Effector CD4-positive, alpha-beta T cell (primary cell): ENCODE measurements at regions not wholly inside any gene's neighbourhood (a gene's known extent, or its start where the extent isn't known, plus 50 kb on each side); places are given as distances from the start of the nearest gene placed in this dataset.
"Not testable (repeated sequence)": the region's sequence is repeated elsewhere in the genome, so short reads cannot be mapped to it uniquely, and the experiment has no call there.

Experiments
- DNase-seq: peaks from one replicate; pipeline ENCODE4 v3.0.0-alpha.2; 2020

- no peak for DNase-seq
Measured at GRCh38 chr9:129544761-129545160, 76.1 kb downstream of the C9orf50 start.

DNA sequence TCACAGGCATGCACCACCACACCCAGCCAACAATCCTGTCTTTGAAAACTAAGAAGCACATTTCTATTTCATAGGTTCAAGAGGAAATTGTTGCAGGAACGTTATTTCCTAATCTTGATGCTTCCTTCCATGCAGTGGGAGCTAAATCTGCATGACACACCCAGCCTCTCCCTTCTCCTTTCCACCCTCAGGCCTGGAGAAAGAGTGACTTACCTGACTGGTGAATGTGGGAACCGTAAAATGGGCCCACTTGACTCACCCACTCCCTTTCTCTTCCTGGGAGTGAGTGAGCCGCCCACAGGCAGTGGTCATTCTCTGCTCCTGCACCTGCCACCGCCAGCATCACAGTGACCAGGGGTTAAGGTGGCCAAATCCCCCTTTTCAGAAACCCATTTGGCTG is 78.2 kb downstream of the C9orf50 start:
- no peak for DNase-seq

DNA sequence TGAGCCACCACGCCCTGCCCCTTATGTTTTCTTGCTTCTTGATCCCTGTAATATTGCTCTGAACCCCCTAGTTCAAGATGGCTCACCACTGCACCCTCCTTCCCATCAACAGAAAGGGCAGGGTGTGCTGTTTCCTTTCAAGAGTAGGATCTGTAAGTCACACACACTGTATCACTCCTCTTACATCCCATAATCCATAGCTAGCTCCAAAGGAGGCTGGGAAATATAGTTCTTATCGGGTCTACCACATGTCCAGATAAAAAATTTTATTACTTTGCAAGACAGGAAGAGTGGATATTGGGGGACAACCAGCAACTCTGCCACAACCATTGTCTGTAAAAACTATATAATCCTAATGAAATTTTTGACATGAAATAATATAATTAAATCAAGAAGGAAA is 79.6 kb downstream of the C9orf50 start:
- no peak for DNase-seq

GRCh38 chr9:129539446-129539845 is 81.5 kb downstream of the C9orf50 start:
- no peak for DNase-seq

GRCh38 chr9:129531860-129532402 is 89.0 kb downstream of the C9orf50 start:
- DNase-seq, result not testable (repeated sequence)

GRCh38 chr9:129527955-129528354 is 92.9 kb downstream of the C9orf50 start:
- DNase-seq, result not testable (repeated sequence)

- no peak for DNase-seq
Measured at GRCh38 chr9:129525656-129526196, 95.2 kb downstream of the C9orf50 start.

DNA sequence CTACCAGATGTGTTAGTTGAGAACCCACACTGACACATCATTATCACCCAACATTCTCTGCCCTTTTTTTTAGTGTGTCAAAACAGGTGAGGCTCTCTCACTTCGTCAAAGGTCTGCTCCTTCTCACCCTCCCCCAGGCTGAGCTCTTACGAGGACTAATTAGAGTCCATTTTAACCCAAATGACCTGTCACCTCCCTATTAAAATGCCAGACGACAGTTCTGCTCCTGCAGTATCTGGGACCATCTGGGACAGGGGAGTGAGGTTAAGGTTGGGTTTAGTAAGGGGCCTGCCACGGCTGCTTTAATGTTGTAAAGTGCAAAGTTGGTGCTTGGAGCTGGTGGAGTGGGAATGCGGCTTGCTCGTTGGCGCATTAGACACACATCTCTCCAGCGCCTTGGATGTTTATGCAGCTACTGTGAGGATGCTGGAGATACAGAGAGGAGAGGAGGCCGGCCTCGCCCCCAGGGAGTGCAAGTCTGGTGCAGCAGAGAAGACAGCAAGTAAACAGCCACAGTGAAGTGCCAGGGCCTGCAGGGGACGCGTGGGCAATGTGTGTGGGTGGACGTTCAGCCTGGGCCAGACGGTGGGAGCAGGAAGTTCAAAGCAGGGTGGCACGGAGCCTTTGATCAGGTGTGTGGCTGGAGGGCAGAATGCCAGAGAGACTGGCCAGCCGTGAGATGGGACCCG is 96.2 kb downstream of the C9orf50 start:
- no peak for DNase-seq

DNA sequence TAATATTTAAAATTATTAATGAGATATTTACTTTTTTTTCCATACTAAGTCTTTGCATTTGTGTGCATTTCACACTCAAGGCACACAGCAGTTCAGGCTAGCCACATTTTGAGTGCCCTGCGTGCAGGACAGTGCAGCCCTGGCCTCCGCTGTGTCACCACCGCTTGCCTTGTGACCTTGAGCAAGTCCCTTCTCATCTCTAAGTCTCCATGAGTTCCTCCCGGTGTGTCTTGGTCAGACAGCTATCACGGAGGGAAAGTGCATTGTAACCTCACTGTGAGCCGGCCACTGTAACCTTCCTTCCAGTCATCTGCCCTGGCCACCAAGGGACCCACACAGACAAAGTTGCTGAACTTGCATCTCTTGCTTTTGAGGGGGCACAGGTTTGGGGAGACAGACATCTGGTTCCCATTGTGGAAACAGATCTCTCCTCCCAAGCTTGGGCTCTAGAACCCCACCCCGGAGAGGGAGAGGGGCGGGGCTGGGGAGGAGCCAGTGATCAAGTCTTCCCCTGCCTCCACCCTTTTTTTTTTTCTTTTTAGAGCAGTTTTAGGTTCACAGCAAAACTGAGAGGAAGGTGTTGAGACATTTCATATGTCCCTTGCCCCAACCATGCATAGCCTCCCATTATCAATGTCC is 96.8 kb downstream of the C9orf50 start:
- no peak for DNase-seq

DNA sequence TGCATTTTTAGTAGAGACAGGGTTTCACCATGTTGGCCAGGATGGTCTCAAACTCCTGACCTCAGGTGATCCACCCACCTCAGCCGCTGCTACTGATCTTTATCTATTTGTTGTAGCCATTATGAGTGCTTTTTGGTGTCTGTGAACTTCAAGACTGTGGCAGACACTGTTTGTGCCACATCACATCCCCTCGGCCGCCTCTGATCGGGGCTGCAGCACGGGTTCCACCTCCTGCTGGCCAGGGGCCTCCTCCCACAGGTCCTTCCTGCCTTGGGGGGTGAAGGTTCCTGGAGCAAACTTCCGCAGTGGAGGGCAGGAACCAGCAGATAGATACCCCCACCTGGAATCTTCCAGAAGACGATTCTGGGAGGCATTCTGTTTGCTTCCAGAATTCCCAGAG is 98.5 kb downstream of the C9orf50 start:
- no peak for DNase-seq

DNA sequence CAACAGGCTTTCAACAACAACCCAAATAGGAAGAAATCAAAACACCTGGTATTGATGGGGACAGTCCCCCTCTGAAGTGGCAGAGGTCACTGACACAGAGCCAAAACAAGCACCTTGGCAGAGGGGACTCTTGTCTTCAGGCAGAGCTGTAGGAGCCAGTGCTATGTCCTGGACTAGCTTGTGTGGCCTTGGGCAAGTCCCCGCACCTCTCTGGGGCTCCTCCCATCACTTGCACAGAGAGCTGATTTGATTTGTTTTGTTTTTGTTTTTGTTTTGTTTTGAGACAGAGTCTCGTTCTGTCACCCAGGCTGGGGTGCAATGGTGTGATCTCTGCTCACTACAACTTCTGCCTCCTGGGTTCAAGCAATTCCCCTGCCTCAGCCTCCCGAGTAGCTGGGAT is 100.8 kb downstream of the C9orf50 start:
- no peak for DNase-seq

DNA sequence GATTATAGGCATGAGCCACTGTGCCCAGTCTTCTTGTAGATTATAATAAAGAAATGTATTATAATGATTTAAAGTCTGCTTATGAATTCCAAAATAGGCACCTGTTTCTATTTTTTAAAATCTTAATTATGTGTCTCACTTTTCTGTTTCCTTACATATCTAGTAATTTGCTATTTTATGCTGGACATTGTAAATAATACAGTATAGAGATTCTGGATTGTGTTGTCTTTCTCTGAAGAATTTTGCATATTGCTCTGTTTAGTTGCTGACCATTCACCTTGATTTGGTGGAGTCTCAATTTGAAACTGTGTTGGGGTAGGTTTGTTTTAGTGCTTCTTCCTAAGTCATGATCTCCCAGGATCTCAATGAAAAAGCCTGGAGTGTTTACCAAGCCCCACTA is 102.8 kb downstream of the C9orf50 start:
- DNase-seq, result no peak

DNA sequence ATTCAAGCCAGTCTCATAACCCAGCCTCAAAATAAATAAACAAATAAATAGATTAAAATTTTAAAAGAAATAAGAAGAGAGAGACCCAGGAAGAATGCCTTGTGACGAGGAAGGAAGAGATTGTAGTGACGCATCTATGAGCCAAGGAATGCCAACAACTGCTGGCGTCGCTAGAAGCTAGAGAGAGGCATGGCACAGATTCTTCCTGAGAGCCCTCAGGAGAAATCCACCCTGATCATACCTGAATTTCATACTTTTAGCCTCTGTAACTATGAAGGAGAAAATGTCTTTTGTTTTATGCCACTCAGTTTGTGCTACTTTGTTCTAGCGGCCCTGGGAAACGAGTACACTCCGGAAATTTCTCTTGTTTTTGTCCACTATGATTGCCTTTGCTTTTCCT is 103.9 kb downstream of the C9orf50 start:
- no peak for DNase-seq

GRCh38 chr9:129514891-129515290 is 106.0 kb downstream of the C9orf50 start:
- DNase-seq, result no peak

DNA sequence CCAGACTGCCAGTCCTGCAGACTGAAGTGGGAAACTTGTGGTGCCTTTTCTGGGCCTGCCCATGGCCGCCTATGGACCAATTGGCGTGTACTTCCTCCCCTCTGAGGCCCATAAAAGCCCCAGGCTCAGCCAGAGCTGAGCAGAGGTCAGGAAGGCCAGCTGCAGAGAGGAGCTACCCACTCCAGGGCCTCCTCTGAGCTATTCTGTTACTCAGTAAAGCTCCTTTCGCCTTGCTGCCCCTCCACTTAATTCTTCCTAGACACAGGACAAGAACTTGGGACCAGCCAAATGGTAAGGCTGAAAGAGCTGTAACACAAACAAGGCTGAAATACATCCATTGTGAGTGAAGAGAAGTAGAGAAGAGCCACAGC is 106.4 kb downstream of the C9orf50 start:
- DNase-seq, result no peak

DNA sequence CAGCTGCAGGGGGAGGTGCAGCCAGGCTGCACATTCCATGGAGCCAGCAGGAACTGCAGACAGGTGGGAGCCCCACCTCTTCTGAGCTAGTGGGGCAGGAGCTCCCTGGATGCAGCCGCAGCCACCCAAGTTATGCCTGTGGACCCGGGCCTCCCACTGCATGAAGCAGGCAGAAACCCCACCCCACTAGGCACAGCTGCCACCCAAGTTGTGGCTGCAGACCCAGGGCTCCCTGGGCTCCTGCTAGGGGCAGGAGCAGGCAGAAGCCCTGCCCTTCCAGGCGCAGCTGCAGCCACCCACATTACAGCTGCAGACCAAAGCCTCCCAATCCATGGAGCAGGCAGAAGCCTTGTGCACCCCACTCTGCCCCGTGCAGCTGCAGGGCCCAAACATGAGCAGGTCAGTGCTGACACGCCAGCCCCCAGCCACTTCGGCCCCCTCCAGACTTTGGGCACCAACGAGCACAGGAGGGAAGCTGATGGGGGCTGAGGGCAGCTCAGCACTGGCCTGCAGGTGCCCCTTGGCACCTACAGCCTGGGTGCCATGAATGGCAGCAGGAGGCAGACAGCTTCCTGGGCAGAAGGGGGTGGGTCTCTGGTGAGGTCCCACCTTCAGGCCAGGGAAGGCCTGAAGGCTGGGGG is 106.9 kb downstream of the C9orf50 start:
- DNase-seq, result no peak

- DNase-seq, result no peak
Measured at GRCh38 chr9:129513282-129513681, 107.6 kb downstream of the C9orf50 start.

DNA sequence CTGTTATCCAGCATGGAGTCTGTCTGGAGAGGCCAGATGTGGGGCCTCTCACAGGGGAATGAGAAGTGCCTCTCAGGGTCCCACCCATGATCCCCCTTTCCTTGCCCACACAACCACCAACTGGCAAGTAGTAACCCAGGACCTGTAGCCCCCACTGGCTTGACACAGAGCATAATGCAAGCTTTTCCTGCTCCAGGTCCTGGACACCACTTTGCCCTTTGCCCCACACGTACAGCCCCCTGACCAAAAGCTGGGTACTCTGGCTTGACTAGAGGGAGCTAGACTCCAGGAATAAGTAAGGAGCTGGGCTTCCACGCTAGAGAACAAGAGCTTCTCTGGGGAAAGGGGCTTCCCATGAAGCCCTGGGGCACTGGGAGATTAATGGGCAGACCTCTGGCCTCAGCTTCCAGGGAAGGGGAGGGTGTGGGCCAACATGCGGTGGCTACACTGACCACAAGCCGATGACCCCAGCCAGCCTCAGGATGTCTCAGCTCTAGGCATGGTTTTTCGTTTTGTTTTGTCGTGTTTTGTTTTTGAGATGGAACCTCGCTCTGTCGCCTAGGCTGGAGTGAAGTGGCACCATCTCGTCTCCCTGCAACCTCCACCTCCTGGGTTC is 109.5 kb downstream of the C9orf50 start:
- no peak for DNase-seq

- DNase-seq, result no peak
Measured at GRCh38 chr9:129509533-129509928, 111.4 kb downstream of the C9orf50 start.

GRCh38 chr9:129507805-129508204 is 113.1 kb downstream of the C9orf50 start:
- DNase-seq, result no peak

- DNase-seq, result no peak
Measured at GRCh38 chr9:129506892-129507291, 114.0 kb downstream of the C9orf50 start.

DNA sequence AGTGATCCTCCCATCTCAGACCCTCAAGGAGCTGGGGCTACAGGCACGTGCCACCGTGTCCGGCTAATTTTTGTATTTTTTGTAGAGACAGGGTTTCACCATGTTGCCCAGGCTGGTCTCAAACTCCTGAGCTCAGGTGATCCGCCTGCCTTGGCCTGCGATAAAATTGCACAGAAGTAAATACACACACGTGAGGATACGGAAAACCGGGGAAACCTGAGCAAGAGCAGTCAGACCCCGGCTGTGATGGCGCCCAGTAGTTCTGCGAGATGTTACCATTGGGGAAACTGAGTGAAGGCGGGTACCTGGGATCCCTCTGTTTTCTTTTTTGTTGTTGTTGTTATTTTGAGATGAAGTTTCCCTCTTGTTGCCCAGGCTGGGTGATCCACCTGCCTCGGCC is 114.9 kb downstream of the C9orf50 start:
- DNase-seq, result no peak

- DNase-seq, result no peak
Measured at GRCh38 chr9:129505270-129505902, 115.5 kb downstream of the C9orf50 start.
